OCI-LY1 (cell line): ENCODE measurements at regions not wholly inside any gene's neighbourhood (a gene's known extent, or its start where the extent isn't known, plus 50 kb on each side); places are given as distances from the start of the nearest gene placed in this dataset.
"Not testable (repeated sequence)": the region's sequence is repeated elsewhere in the genome, so short reads cannot be mapped to it uniquely, and the experiment has no call there.

ENCODE experiments used
- H2AFZ ChIP-seq: fragments of 200-600 bp; sonication (generic), shearing (Covaris generic); 2 replicates; pipeline ENCODE4 v1.6.0; 2014; ENCODE audit warnings: antibody characterized with exemption, mild to moderate bottlenecking, low read length
- H3F3A ChIP-seq: fragments of 200-600 bp; sonication (generic), shearing (Covaris generic); 2 replicates; pipeline ENCODE4 v1.6.0; 2014; ENCODE audit warnings: mild to moderate bottlenecking, antibody characterized with exemption, low read length, moderate library complexity; ENCODE audit not compliant: insufficient read depth
- H3K27ac ChIP-seq: fragments of 200-600 bp; sonication (generic); 2 replicates; pipeline ENCODE4 v1.5.1; 2014; ENCODE audit warnings: low read length, mixed run types, mild to moderate bottlenecking, low read depth; ENCODE audit not compliant: poor library complexity, severe bottlenecking
- H3K27me3 ChIP-seq: fragments of 200-600 bp; sonication (generic); 2 replicates; pipeline ENCODE4 v1.6.0; 2014; ENCODE audit warnings: antibody characterized with exemption, mild to moderate bottlenecking, low read length, moderate library complexity; ENCODE audit not compliant: insufficient read depth
- H3K36me3 ChIP-seq: fragments of 200-600 bp; sonication (generic); 2 replicates; pipeline ENCODE4 v1.6.1; 2014; ENCODE audit warnings: mild to moderate bottlenecking, antibody characterized with exemption, low read length, moderate library complexity, mixed read lengths; ENCODE audit not compliant: insufficient read depth
- H3K4me1 ChIP-seq: fragments of 200-600 bp; sonication (generic); 2 replicates; pipeline ENCODE4 v1.5.1; 2014; ENCODE audit warnings: mild to moderate bottlenecking, low read length, moderate library complexity; ENCODE audit not compliant: insufficient read depth, severe bottlenecking
- H3K4me2 ChIP-seq: fragments of 200-600 bp; sonication (generic), shearing (Covaris generic); 2 replicates; pipeline ENCODE4 v1.6.1; 2014; ENCODE audit warnings: low read length
- H3K4me3 ChIP-seq: fragments of 200-600 bp; sonication (generic); 2 replicates; pipeline ENCODE4 v1.5.1; 2014; ENCODE audit warnings: low read length, low read depth, mild to moderate bottlenecking, mixed read lengths; ENCODE audit not compliant: poor library complexity, severe bottlenecking
- H3K79me2 ChIP-seq: fragments of 200-600 bp; shearing (Covaris generic); 2 replicates; pipeline ENCODE4 v1.6.1; 2016; ENCODE audit warnings: mixed run types, low read length, mixed read lengths; ENCODE audit not compliant: insufficient read depth
- H3K9ac ChIP-seq: fragments of 200-600 bp; sonication (generic), shearing (Covaris generic); 2 replicates; pipeline ENCODE4 v1.6.1; 2014; ENCODE audit warnings: mild to moderate bottlenecking, low read length, mixed read lengths
- H3K9me2 ChIP-seq: fragments of 200-600 bp; sonication (generic), shearing (Covaris generic); 2 replicates; pipeline ENCODE4 v1.6.1; 2014; ENCODE audit warnings: low read depth, mild to moderate bottlenecking, low read length, mixed read lengths
- H3K9me3 ChIP-seq: fragments of 200-600 bp; shearing (Covaris generic); 2 replicates; pipeline ENCODE4 v1.6.1; 2014; ENCODE audit warnings: low read length, mixed read lengths
- H4K20me1 ChIP-seq: fragments of 200-600 bp; sonication (generic), shearing (Covaris generic); 2 replicates; pipeline ENCODE4 v1.6.0; 2016; ENCODE audit warnings: mild to moderate bottlenecking, low read length; ENCODE audit not compliant: insufficient read depth
- CTCF ChIP-seq: fragments of 200-600 bp; sonication (generic), shearing (Covaris generic); IDR thresholded peaks from 2 replicates; pipeline ENCODE4 v1.5.1; 2017; ENCODE audit warnings: mild to moderate bottlenecking, antibody characterized with exemption, low read length, moderate library complexity, mixed read lengths
- EZH2 ChIP-seq: fragments of 200-600 bp; sonication (generic), shearing (Covaris generic); IDR thresholded peaks from 2 replicates; pipeline ENCODE4 v1.8.0; 2017; ENCODE audit warnings: borderline replicate concordance, mixed run types, mild to moderate bottlenecking, antibody characterized with exemption, low read length, moderate library complexity, mixed read lengths

GRCh38 chr3:3927198-3927597 lies 128.0 kb downstream of the LRRN1 start:
- Histone ChIP-seq H3K79me2 (no peaks in the 10 kb centered on the region), H4K20me1 (no peaks in the 10 kb centered on the region), H3K36me3 (no peaks in the 10 kb centered on the region), H3K27me3 (no peaks in the 10 kb centered on the region), H3K4me3 (no peak overlapping the region), H3K4me1 (no peaks in the 10 kb centered on the region), H3K27ac (no peak overlapping the region), H3K4me2 (no peak overlapping the region), H2AFZ (no peak overlapping the region), H3F3A (no peaks in the 10 kb centered on the region), H3K9me3 (no peaks in the 10 kb centered on the region), H3K9ac (no peak overlapping the region), H3K9me2 (no peaks in the 10 kb centered on the region)
- TF ChIP-seq EZH2 (no peak), CTCF (no peak)

- Histone ChIP-seq H3K9me2 (no peaks in the 10 kb centered on the region), H3K4me3 (no peak overlapping the region), H3K27ac (no peak overlapping the region), H4K20me1 (no peaks in the 10 kb centered on the region), H2AFZ (no peak overlapping the region), H3K27me3 (no peaks in the 10 kb centered on the region), H3K9me3 (no peaks in the 10 kb centered on the region), H3K9ac (no peak overlapping the region), H3F3A (no peaks in the 10 kb centered on the region), H3K36me3 (no peaks in the 10 kb centered on the region), H3K79me2 (no peaks in the 10 kb centered on the region), H3K4me1 (no peaks in the 10 kb centered on the region), H3K4me2 (no peak overlapping the region)
- TF ChIP-seq CTCF (no peak), EZH2 (no peak)
Measured at GRCh38 chr3:3927965-3928364, 128.7 kb downstream of the LRRN1 start.

GRCh38 chr3:3941380-3941779 lies 142.1 kb downstream of the LRRN1 start:
- not testable (repeated sequence) for H3K4me2 ChIP-seq, H3K27ac ChIP-seq, H3K9me2 ChIP-seq, H3K79me2 ChIP-seq, H2AFZ ChIP-seq, H3K9me3 ChIP-seq, H3K4me3 ChIP-seq, H3F3A ChIP-seq, H3K9ac ChIP-seq, H3K36me3 ChIP-seq, H3K4me1 ChIP-seq, H3K27me3 ChIP-seq, H4K20me1 ChIP-seq

GRCh38 chr3:3951071-3951470 lies 151.8 kb downstream of the LRRN1 start:
- Histone ChIP-seq H3K4me2 (no peak overlapping the region), H3K4me1 (no peaks in the 10 kb centered on the region)

More at GRCh38 chr3:3951071-3951470, 151.8 kb downstream of the LRRN1 start:
- Histone ChIP-seq H3K9me2 (no peaks in the 10 kb centered on the region), H3K27me3 (no peaks in the 10 kb centered on the region), H3K27ac (no peak overlapping the region), H3K36me3 (no peaks in the 10 kb centered on the region), H3F3A (no peaks in the 10 kb centered on the region), H2AFZ (no peak overlapping the region), H3K4me3 (no peak overlapping the region), H3K9me3 (no peaks in the 10 kb centered on the region), H3K9ac (no peak overlapping the region), H4K20me1 (no peaks in the 10 kb centered on the region), H3K79me2 (no peaks in the 10 kb centered on the region)
- TF ChIP-seq CTCF = no peak
- TF ChIP-seq EZH2 = no peak
